ENCODE measurements at regions not wholly inside any gene's neighbourhood (a gene's known extent, or its start where the extent isn't known, plus 50 kb on each side); places are given as distances from the start of the nearest gene placed in this dataset.

DNA sequence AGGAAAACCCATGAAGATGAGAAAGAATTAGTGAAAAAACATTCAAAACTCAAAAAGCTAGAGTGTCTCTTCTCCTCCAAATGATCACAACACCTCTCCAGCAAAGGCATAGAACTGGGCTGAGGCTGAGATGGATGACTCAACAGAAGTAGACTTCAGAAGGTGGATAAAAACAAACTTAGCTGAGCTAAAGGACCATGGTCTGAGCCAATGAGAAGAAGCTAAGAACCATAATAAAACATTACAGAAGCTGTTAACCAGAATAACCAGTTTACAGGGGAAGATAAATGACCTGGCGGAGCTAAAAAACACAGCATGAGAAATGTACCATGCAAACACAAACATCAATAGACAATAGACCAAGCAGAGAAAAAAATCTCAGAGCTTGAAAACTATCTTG is 904.1 kb upstream of the MANEA start:
- H3K4me3 ChIP-seq (ENCODE audit: low read length): no peak overlapping the region
- H4K20me1 ChIP-seq (ENCODE audit: insufficient read depth, low read length): no peaks in the 10 kb centered on the region
- no peak overlapping the region for H2AFZ ChIP-seq (ENCODE audit: low read depth, low read length)
- TF ChIP-seq EZH2phosphoT487 (IDR thresholded peaks at IDR 0.05; ENCODE audit: low read depth): no peak
- TF ChIP-seq, protein P1, sequence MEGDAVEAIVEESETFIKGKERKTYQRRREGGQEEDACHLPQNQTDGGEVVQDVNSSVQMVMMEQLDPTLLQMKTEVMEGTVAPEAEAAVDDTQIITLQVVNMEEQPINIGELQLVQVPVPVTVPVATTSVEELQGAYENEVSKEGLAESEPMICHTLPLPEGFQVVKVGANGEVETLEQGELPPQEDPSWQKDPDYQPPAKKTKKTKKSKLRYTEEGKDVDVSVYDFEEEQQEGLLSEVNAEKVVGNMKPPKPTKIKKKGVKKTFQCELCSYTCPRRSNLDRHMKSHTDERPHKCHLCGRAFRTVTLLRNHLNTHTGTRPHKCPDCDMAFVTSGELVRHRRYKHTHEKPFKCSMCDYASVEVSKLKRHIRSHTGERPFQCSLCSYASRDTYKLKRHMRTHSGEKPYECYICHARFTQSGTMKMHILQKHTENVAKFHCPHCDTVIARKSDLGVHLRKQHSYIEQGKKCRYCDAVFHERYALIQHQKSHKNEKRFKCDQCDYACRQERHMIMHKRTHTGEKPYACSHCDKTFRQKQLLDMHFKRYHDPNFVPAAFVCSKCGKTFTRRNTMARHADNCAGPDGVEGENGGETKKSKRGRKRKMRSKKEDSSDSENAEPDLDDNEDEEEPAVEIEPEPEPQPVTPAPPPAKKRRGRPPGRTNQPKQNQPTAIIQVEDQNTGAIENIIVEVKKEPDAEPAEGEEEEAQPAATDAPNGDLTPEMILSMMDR (IDR thresholded peaks at IDR 0.05; ENCODE audit: low read depth, low read length): no peak
- no peaks in the 10 kb centered on the region for H3K4me1 ChIP-seq (ENCODE audit: low read length)
- H3K4me2 ChIP-seq (ENCODE audit: low read length): no peak overlapping the region
- H3K9ac ChIP-seq (ENCODE audit: low read length): no peak overlapping the region
- H3K27ac ChIP-seq (ENCODE audit: low read length): no peak overlapping the region
- no peaks in the 10 kb centered on the region for H3K36me3 ChIP-seq (replicated peaks; ENCODE audit: low read depth, low read length)
- H3K79me2 ChIP-seq (ENCODE audit: low read length): no peaks in the 10 kb centered on the region
- H3K27me3 ChIP-seq (ENCODE audit: low read depth, low read length): no peaks in the 10 kb centered on the region
- no peaks in the 10 kb centered on the region for H3K9me3 ChIP-seq (ENCODE audit: insufficient read depth, low read length)

DNA sequence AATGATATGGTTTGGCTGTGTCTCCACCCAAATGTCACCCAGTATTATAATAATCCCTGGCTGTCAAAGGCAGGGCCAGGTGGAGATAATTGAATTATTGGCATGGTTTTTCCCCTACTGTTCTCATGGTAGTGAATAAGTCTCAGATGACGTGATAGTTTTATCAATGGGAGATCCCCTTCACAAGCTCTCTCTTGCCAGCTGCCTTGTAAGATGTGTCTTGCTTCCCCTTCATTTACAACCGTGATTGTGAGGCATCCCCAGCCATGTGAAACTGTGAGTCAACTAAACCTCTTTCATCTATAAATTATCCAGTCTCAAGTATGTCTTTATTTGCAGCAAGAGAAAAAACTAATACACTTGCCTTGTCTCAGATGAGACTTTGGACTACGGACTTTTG is 907.3 kb upstream of the MANEA start:
- Histone ChIP-seq H3K9ac (ENCODE audit: low read length) (no peak overlapping the region), H3K27me3 (ENCODE audit: low read depth, low read length) (no peaks in the 10 kb centered on the region), H4K20me1 (ENCODE audit: insufficient read depth, low read length) (no peaks in the 10 kb centered on the region), H3K36me3 (replicated peaks; ENCODE audit: low read depth, low read length) (no peaks in the 10 kb centered on the region), H3K79me2 (ENCODE audit: low read length) (no peaks in the 10 kb centered on the region), H2AFZ (ENCODE audit: low read depth, low read length) (no peak overlapping the region), H3K4me1 (ENCODE audit: low read length) (no peaks in the 10 kb centered on the region), H3K4me3 (ENCODE audit: low read length) (no peak overlapping the region), H3K4me2 (ENCODE audit: low read length) (no peak overlapping the region), H3K9me3 (ENCODE audit: insufficient read depth, low read length) (no peaks in the 10 kb centered on the region), H3K27ac (ENCODE audit: low read length) (no peak overlapping the region; the same call in 1 of the 2 replicates)
- TF ChIP-seq EZH2phosphoT487 (IDR thresholded peaks at IDR 0.05; ENCODE audit: low read depth): no peak

DNA sequence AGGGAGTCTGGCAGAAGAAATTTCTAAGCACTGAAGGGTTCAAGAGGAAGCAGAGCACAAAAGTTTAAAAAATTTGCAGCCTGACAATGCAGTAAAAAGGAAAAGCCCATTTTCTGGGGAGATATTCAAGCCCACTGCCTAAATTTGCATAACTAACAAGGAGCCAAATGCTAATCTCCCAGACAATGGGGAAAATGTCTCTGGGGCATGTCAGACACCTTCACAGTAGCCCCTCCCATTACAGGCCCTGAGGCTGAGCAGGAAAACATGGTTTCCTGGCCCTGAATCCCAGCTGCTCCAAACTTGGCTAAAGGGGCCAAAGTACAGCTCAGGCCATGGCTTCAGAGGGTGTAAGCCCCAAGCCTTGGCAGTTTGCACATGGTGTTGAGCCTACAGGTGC is 908.5 kb upstream of the MANEA start:
- H3K9me3 ChIP-seq (ENCODE audit: insufficient read depth, low read length): no peaks in the 10 kb centered on the region
- no peak for TF ChIP-seq EZH2phosphoT487 (IDR thresholded peaks at IDR 0.05; ENCODE audit: low read depth)
- TF ChIP-seq, protein P1 (IDR thresholded peaks at IDR 0.05; ENCODE audit: low read depth, low read length): no peak
- H3K36me3 ChIP-seq (replicated peaks; ENCODE audit: low read depth, low read length): no peaks in the 10 kb centered on the region
- no peaks in the 10 kb centered on the region for H4K20me1 ChIP-seq (ENCODE audit: insufficient read depth, low read length)
- H2AFZ ChIP-seq (ENCODE audit: low read depth, low read length): no peak overlapping the region
- no peak overlapping the region for H3K27ac ChIP-seq (ENCODE audit: low read length)
- no peak overlapping the region for H3K9ac ChIP-seq (ENCODE audit: low read length)
- no peak overlapping the region for H3K4me3 ChIP-seq (ENCODE audit: low read length)
- no peaks in the 10 kb centered on the region for H3K27me3 ChIP-seq (ENCODE audit: low read depth, low read length)
- H3K4me1 ChIP-seq (ENCODE audit: low read length): no peaks in the 10 kb centered on the region
- no peak overlapping the region for H3K4me2 ChIP-seq (ENCODE audit: low read length)
- no peaks in the 10 kb centered on the region for H3K79me2 ChIP-seq (ENCODE audit: low read length)

DNA sequence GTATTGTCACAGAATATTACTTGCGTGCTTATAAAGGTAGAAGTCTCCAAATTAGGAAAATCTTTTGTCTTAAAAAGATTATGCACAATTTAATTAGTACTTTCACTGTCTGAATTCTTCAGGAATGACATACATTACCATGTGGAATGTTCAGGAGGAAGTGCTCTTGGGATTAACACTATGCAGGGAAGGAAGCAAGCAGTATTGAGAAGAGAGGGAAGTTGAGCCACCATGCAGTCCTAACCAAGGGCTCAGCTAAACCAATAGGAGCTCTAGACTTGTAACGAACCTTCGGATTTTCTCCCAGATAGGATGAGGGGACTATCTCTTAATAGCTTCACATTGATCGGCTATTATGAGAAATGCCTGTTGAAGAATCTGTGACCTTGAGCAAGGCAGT is 918.4 kb upstream of the MANEA start:
- Histone ChIP-seq H3K4me3 (ENCODE audit: low read length) (no peak overlapping the region), H3K9ac (ENCODE audit: low read length) (no peak overlapping the region), H3K27me3 (ENCODE audit: low read depth, low read length) (no peaks in the 10 kb centered on the region), H2AFZ (ENCODE audit: low read depth, low read length) (no peak overlapping the region), H4K20me1 (ENCODE audit: insufficient read depth, low read length) (no peaks in the 10 kb centered on the region), H3K27ac (ENCODE audit: low read length) (no peak overlapping the region), H3K4me2 (ENCODE audit: low read length) (no peak overlapping the region), H3K36me3 (replicated peaks; ENCODE audit: low read depth, low read length) (no peaks in the 10 kb centered on the region), H3K4me1 (ENCODE audit: low read length) (no peaks in the 10 kb centered on the region), H3K9me3 (ENCODE audit: insufficient read depth, low read length) (no peaks in the 10 kb centered on the region), H3K79me2 (ENCODE audit: low read length) (no peaks in the 10 kb centered on the region)
- TF ChIP-seq EZH2phosphoT487 (IDR thresholded peaks at IDR 0.05; ENCODE audit: low read depth): no peak
- TF ChIP-seq, protein P1 (IDR thresholded peaks at IDR 0.05; ENCODE audit: low read depth, low read length): no peak

GRCh38 chr6:94651239-94651638 is 926.1 kb upstream of the MANEA start:
- TF ChIP-seq, protein P1 (IDR thresholded peaks at IDR 0.05; ENCODE audit: low read depth, low read length): no peak
- TF ChIP-seq EZH2phosphoT487 (IDR thresholded peaks at IDR 0.05; ENCODE audit: low read depth): no peak
- Histone ChIP-seq H3K9me3 (ENCODE audit: insufficient read depth, low read length) (no peaks in the 10 kb centered on the region), H3K4me3 (ENCODE audit: low read length) (no peak overlapping the region), H2AFZ (ENCODE audit: low read depth, low read length) (no peak overlapping the region), H3K4me1 (ENCODE audit: low read length) (no peaks in the 10 kb centered on the region), H3K36me3 (replicated peaks; ENCODE audit: low read depth, low read length) (no peaks in the 10 kb centered on the region), H3K27me3 (ENCODE audit: low read depth, low read length) (no peaks in the 10 kb centered on the region), H4K20me1 (ENCODE audit: insufficient read depth, low read length) (no peaks in the 10 kb centered on the region), H3K27ac (ENCODE audit: low read length) (no peak overlapping the region), H3K4me2 (ENCODE audit: low read length) (no peak overlapping the region), H3K79me2 (ENCODE audit: low read length) (no peaks in the 10 kb centered on the region), H3K9ac (ENCODE audit: low read length) (no peak overlapping the region)

Data from OCI-LY3 (cell line).